NK-92 treated with Interleukin-12 subunit alpha and Interleukin-12 subunit beta, amount 100 ng/mL, for 24 hours (cell line): ENCODE measurements at regions not wholly inside any gene's neighbourhood (a gene's known extent, or its start where the extent isn't known, plus 50 kb on each side); places are given as distances from the start of the nearest gene placed in this dataset.

Experiments used
- DNase-seq: peaks from one replicate; lab custom pipeline; 2025; lab: John Stamatoyannopoulos, UW

GRCh38 chr3:82087958-82088357 is 326.5 kb upstream of the GBE1 start:
- no peak for DNase-seq

GRCh38 chr3:82085851-82086475 is 324.5 kb upstream of the GBE1 start:
- DNase-seq, result no peak

- no peak for DNase-seq
Observed at GRCh38 chr3:82085356-82085755, 323.9 kb upstream of the GBE1 start.

- DNase-seq, result no peak
Observed at GRCh38 chr3:82084824-82085223, 323.4 kb upstream of the GBE1 start.

- no peak for DNase-seq
Observed at GRCh38 chr3:82082796-82083195, 321.4 kb upstream of the GBE1 start.

GRCh38 chr3:82081351-82081750 is 319.9 kb upstream of the GBE1 start:
- DNase-seq, result no peak

GRCh38 chr3:82080792-82081191 is 319.3 kb upstream of the GBE1 start:
- DNase-seq, result no peak

- DNase-seq, result no peak
Observed at GRCh38 chr3:82080261-82080660, 318.8 kb upstream of the GBE1 start.

- DNase-seq, result no peak
Observed at GRCh38 chr3:82079335-82079890, 318.0 kb upstream of the GBE1 start.

- no peak for DNase-seq
Observed at GRCh38 chr3:82078246-82078645, 316.8 kb upstream of the GBE1 start.

GRCh38 chr3:82067420-82067819 is 306.0 kb upstream of the GBE1 start:
- no peak for DNase-seq

- DNase-seq, result no peak
Observed at GRCh38 chr3:82058809-82059208, 297.4 kb upstream of the GBE1 start.

- no peak for DNase-seq
Observed at GRCh38 chr3:82055792-82056191, 294.3 kb upstream of the GBE1 start.

GRCh38 chr3:82054849-82055248 is 293.4 kb upstream of the GBE1 start:
- DNase-seq, result no peak

GRCh38 chr3:82053236-82053635 is 291.8 kb upstream of the GBE1 start:
- DNase-seq, result no peak

- no peak for DNase-seq
Observed at GRCh38 chr3:82050382-82050781, 288.9 kb upstream of the GBE1 start.

GRCh38 chr3:82048711-82049110 is 287.3 kb upstream of the GBE1 start:
- no peak for DNase-seq

- DNase-seq, result no peak
Observed at GRCh38 chr3:82044930-82045705, 283.7 kb upstream of the GBE1 start.

- DNase-seq, result no peak
Observed at GRCh38 chr3:82038556-82038955, 277.1 kb upstream of the GBE1 start.

GRCh38 chr3:82033186-82033585 is 271.7 kb upstream of the GBE1 start:
- DNase-seq, result no peak

GRCh38 chr3:82031596-82031995 is 270.2 kb upstream of the GBE1 start:
- DNase-seq, result no peak

- no peak for DNase-seq
Observed at GRCh38 chr3:82030916-82031315, 269.5 kb upstream of the GBE1 start.

GRCh38 chr3:82022836-82023235 is 261.4 kb upstream of the GBE1 start:
- no peak for DNase-seq

GRCh38 chr3:82020282-82020681 is 258.8 kb upstream of the GBE1 start:
- no peak for DNase-seq
